Right lung (tissue), 2 donors: ENCODE measurements at regions not wholly inside any gene's neighbourhood (a gene's known extent, or its start where the extent isn't known, plus 50 kb on each side); places are given as distances from the start of the nearest gene placed in this dataset.
"Not testable (repeated sequence)": the region's sequence is repeated elsewhere in the genome, so short reads cannot be mapped to it uniquely, and the experiment has no call there.

Experiments used
- DNase-seq, 2 donors: peaks; one replicate each; pipeline ENCODE4 v3.0.0-alpha.2; 2013

DNA sequence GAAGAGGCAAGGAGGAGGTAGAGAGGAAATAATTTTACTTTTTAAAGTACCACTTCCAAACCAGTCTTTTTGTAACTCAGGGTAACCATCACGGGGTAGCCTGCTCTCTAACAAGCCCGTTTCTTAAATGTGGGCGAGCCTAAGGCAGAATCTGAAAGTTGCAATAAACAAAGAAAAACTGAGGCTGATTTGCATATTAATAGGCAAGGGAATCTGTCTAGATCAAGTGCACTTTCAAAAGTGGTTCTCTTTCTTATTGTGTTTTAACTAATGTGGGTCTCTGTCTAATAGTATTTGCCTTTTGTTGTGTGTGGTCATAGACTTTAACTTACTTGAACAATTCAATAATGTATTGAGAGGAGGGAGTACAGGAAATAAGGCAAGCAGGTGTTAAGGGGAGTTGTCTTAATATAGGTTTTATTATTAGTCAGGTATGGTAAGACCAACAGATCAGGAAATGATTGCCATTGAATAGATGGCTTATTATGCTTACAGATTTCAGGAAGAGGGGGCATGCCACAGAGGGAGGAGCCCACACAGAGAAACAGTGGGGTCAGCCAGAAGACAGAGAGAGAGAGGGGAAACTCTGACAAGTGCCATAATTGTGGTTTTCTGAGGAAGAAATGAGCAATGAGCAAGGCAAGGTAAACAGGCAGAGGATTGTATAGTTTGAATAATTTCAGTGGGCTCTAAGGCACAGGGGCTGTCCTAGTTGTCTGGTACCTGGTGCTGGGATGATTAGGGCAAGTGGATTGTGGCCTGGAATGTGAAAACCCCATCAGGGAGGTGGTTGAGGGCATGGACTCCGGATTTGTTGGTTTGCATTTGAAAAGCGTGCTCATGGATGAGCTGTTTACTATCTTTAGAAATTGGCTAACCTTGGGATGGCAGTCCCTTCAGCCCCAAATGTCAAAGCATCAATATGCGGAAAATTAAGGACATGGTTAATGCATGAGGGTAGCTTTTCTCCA lies 237.2 kb downstream of the TOX3 start:
- DNase-seq, result no peak

DNA sequence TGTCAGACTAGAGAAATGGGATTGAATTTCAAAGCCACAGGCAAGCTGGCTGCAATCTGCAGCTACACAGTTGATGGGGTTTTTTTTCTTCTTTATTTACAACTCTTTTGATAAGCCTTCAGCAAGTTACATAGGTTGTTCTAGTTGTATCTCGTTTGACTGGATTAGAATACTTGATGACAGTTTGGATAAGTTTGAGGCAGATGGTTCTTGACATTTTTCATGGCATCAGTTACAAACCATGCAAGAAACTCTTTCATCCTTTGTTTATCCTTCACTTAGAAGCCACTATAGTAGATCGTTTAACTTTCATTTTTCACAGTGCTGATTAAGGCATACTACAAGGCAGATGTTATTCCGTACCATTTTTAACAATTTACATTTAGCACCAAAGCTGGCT lies 238.9 kb downstream of the TOX3 start:
- peak; percentile 15 to 25 for DNase-seq

DNA sequence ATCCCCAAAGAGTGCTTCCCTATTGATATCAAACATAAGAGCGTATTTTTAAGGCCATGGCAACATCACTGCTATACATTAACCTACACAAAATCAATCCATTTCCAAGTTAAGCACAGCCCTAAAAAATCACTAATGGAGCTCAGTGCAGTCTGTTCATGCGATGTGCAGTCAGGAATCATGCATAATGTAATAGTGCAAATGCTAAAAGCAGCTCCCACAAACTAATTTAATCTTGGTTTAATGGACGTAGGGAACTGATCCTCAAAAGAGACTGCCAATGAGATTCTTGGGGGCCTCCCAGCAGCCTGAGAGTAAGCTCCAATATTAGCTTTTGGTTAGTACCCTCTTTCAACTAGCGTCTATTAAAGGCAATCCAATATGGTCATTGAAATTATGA lies 245.9 kb downstream of the TOX3 start:
- DNase-seq, result no peak

DNA sequence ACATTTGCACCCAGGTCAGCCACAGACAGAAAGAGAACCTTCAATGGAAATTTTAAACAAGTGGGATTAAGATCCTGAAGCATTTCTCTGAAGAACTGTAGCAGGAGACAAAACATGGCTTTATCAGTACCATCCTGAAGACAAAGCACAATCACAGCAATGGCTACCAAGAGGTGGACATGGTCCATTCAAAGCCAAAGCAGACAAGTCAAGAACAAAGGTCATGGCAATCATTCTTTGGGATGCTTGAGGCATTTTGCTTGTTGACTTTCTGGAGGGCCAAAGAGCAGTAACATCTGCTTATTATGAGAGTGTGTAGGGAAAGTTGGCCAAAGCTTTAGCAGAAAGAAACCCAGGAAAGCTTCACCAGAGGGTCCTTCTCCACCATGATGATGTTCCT lies 248.2 kb downstream of the TOX3 start:
- DNase-seq, result no peak

DNA sequence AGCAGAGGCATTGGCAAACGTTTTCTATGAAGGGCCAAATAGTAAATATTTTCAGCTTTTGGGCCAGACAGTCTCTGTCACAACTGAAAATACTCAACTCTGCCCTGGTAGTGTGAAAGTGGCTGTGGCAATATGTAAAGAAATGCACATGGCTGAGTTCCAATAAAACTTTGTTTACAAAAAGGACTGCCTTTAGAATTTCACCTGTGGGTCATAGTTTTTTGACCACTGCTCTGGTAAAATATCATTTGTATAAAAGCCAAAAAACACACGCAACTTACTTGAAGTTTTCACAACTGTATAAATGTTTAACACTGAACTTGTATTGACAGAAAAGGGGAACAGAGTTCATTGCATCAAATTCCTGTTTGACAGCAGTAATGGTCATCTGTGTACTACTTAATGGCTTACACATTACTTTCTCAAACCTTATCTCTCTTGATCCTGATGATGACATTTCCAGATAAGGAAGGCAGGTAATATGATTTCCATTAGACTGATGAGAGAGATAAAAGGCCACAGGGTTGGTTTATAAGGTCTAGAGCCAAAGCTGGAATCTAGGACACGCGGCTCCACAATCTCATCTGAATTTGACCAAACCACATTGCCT lies 250.1 kb downstream of the TOX3 start:
- not testable (repeated sequence) for DNase-seq

DNA sequence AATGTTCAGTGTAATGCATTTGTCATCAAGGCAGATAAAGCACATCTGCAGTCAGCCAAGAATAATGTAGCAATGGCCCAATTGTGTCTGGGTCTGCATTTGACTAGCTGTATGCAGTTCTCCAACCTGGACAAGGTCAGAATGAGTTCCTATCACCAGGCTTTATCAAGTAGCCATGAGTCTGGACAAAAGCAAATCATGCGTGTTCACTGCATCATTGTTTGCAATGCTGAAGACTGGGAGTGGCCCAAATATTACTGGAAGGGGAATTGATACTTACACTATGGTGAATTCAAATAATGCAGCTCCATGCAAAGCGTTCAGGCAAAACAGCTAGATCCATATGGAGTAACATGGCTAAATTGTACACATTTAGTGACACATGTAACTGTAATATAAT lies 250.9 kb downstream of the TOX3 start:
- DNase-seq, result no peak

DNA sequence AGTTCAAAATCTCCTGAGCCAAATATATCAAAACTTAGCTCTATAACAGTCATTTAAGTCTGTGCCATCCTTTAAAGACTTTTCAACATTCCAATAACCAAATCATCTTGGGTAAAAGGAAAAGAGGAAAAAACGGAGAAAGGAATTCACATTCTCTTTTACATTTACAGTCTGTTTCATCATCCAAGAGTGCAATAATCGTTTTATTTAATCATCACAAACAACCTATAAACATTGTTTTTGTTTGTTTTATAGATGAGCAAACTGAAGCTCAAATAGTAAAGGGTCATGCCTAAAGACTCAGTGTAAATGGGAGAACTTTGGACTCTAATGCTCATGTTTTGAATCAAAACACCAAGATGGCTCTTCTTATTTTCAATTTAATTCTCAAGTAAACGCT lies 252.3 kb downstream of the TOX3 start:
- no peak for DNase-seq

DNA sequence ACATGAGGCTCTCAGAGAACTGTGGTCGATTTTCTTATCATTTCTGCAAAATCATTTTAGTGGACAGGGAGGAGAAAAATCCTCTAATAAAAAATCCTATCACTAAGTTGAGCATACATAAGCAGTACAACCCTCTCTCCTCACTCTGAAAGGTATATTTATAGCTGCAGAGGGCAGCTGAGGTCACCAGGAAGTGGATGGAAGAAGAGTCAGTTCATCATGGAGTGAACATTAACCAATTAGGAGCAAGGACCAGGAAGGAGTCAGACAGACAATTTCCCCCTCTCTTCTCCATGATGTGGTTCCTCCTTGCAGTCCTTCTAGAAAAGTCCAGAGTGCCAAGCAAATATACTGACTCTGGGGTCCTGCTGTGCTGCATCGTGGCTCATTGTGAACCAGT lies 253.7 kb downstream of the TOX3 start:
- DNase-seq, result no peak

DNA sequence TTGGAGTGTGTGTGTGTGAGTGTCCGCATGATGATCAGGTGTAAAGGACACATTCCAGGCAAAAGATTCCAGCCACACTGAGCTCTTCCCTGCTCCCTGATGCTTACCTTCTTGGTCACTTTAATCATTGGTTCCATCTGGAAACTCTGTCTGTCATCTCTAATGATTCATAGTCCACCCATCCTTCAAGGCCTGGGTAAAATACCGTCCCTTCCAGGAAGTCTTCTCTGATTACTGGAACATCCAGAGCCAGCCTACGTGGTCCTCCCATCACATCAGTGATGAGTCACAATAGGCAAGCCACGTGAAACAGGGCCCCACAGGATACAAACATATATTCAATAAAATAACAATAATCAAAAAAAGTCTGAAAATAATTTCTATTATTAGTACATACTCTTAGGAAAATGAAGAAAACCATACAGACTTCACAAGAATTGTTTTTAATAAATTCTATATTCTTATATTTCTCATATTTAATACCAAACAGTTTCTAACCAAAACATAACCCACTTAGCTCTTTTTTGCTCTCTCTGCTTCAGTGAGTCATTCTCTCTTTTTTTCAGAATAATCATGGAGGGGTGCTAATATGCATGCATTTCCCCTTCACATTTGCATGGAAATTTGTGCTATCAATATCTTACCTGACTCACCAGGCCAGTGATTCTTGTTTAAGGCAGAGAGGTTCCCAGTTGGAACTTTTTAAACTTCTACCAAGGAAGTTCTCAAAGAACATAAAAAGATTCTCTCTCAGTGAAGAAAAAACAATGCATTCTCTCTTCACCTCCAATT lies 263.2 kb downstream of the TOX3 start:
- DNase-seq, result no peak

DNA sequence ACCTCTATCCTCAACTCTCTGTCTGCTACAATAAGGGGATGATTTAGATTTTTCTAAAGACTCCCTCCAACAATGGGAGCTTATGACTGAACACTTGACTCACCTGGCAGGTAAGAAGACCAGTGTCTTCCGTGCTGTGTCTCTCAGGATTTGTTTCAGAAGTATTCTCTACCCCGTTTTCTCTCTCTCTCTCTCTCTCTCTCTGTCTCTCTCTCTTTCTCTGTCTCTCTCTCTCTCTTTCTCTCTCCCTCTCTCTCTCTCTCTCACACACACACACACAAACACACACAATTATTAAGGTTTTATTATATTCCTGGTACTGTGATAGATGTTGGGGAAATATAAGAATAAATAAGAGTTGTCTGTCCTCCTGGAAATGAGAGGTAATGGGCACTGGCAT lies 263.9 kb downstream of the TOX3 start:
- no peak for DNase-seq

DNA sequence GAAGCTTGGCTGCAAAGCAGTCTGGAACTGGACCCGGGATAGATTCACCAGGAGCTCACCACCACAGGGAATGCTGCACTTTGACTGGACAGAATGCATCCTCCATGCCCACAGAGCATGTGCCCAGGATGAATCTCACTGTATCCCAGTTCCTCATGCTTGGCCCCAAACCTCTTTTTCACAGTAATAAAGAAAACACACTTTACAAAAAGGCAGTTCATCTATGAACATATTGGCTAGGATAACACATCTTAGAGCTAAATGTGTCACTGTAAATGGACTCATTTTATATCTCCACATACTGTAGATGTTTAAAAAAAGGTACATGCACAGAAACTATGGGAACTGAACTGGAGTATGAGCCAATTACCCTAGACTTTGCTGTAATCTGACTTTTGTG lies 266.9 kb downstream of the TOX3 start:
- no peak for DNase-seq

DNA sequence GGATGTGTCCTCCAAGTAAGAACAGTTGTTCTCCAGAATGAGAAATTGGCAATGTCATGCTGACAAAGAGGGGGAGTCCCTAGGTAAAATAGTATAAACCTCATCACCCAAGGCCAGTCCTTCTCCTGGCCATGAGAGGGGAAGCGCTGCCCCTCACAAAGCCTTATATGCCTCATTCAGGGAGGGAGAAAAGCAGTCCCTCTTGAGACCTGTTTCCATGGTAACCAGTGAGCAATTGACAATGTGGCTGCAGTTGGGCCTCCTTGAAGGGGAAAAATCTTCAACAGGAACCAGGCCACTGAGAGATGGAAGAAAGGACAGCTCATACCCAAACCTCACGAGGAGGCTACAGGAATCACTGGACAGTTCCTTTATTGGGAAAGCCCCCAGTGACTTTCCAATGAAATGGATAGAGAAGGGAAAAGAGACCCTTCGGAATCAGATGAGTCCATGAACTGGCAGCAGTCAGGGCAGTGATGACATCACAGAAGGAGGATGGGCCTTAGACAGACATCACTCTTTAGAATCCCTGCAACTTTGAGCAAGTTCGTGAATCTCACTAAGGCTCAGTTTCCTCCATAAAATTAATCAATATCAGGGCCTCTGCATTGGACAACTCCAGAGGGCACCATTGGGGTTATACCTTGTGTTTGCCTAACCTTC lies 275.7 kb downstream of the TOX3 start:
- DNase-seq, result no peak

DNA sequence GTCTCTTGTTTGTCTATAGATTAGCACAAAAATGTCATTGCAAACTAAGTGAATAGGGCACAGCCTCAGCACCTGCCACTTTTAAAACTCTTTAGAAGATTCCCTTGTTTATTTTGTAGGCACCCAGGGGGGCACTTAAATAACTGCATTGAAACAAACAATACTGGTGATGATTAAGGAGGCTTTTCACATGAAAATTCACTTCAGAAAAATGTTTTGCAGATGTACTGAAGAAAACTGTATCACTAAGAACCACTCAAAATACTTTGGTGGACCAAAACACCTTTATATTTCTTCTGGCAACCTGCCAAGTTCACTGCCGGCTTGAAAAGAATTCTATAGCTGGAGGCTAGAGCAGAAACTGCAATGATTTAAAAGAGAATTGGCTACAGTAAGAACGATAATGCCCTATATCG lies 281.5 kb downstream of the TOX3 start:
- DNase-seq, result peak; percentile 6 to 17

DNA sequence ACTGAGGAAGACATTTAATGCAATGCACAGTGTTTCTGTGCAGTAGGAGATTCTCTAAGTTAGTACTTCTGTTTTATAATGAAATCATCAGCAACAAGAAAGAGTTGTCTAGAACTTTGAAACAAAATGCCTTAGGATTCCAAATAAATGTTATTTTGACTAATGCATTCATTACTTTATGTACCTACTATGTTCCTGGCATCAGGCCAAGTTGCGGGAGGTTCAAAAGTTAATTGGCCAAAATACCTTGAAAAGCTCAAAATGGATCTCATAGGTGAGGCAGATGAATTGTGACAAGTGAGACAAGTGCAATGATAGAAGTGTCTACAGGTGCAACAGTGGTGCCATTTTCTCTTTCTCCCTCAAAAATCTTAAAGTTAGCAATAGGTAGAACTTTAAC lies 289.4 kb downstream of the TOX3 start:
- no peak for DNase-seq

DNA sequence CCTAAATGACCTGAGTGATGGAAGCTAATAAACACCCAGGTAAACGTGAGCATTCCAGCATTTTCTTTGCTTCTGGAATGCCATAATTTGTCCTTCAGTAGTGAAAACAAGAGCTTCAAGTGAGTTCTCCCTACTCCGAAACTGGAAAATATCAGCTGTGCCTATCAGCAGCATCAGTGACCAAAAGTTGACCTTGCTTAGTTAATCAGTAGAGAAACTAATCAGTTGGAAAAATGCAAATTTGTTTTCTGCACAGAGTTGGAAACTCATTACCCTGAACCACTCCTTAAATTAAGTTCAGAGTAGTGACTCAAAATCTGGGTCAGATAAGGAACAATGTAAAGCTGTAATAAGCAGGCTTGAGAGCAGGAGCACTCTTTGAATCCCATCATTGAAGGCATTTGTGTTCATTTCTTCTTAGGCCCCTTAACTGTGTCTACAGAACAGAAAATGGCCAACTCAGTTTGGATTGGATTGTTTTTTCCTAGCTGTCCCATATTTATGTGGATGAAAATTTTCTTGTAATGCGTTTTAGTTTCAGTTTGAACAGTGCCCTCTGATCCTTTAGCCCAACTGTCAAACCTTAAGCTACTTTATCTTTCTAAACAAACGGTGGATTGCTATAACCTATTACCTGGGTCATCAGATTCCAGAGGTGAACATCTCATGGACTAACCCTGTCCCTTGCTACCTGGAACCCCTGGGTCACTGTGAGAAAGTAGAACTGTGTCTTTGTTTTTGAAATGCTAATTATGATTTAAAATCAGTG lies 290.4 kb downstream of the TOX3 start:
- DNase-seq, result no peak

DNA sequence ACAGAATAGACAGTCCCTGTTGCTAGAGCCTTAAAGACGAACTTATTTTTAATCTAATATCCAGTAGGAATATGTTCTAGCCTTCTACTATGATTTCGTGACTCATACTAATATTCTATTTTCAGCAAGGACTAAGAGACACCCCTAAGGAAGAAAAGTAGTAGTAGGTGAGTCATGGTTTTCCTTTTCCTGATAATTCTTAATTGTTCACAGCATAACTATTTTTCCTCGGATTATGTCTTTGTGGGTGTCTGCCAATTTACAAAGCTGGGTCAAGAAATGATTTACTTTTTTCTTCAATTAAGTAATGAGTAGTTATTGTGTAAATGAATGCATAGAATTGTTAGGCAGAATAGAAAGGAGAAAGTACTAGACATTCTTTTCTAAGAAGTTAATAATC lies 292.2 kb downstream of the TOX3 start:
- DNase-seq, result no peak

DNA sequence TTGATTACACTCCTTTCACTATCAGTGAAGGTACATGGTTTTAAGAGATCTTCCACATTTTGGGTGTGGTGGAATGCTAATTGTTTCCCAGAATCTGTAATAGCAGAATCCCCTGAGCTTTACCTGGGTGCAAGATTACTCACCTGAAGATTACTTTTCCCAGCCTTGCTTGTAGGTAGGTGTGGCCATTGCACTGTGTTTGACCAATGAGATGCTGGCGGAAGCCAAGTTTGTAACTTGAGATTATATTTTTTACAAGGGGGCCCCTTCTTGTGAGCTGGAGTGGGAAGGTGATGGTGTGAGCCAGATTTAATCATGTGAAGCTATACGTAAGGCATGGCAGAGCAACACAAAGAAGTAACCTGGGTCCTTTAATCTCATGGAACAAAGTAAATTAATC lies 294.3 kb downstream of the TOX3 start:
- no peak for DNase-seq

DNA sequence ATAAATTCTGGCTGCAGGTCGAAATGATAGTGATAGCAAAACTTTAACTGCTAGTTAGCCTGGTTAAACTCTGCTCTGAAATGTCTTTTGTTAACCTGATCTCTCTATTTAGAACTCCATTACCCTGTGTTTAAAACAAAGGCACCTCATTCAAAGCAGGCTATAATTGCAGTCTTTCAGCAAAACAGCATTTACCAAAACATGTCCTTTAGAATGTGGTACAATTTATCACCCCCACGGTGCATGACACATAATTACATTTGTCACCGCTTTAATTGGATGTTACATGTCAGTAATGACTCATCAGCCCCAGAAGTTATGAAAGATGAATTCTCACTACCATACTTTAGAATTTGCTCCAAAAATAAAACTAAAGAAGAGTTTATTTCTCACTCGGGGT lies 295.4 kb downstream of the TOX3 start:
- no peak for DNase-seq

DNA sequence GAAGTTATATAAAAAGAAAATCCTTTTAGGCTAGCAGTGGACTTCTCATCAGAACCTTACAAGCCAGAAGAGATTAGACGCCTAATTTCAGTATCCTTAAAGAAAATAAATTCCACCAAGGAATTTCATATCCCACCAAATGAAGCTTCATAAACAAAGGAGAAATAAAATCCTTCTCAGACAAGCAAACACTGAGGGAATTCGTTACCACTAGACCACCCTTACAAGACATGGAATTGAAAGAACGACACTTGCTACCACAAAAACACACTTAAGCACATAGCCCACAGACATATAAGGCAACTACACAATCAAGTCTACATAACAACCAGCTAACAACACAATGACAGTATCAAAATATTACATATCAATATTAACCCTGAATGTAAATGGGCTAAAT lies 299.2 kb downstream of the TOX3 start:
- no peak for DNase-seq

DNA sequence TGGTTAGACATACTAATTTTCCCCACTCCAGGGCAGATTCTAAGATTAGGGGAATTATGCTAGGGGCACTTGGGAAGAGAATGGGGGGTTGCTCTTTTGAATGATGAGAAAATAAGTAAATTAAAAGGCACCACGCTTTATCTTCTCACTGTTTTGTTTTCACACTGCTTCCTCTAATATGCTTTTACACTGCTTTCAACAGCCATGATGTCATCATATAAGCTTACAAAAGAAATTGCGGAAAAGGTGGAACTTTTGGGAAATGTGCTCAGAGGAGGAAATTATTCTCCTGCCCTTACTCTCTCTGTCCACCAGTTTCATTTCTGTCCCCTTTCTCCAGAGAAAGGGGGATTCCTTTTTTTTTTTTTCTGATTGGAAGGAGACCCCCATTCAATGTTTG lies 308.2 kb downstream of the TOX3 start:
- DNase-seq, result no peak

DNA sequence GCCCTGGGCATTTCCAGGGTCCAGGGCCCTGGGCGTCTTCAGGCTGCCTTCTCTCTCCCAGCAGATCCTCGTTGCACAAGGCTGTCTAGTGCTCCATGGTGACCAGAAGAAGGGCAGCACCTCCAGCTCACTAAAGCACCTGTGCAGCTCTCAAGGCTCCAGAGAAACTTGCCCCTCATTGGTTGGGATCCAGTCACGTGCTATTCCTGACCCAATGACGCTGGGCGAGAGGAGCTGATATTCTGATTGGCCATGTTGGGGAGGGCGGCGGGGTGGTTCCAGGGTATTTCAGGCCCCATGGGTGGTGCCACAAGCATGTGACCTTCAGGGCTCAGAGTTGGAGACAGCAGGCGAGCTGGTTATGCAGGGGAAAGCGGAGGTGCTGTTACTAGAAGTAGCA lies 309.1 kb downstream of the TOX3 start:
- DNase-seq, result no peak
